Sigmoid colon (tissue), 6 donors: ENCODE measurements at regions not wholly inside any gene's neighbourhood (a gene's known extent, or its start where the extent isn't known, plus 50 kb on each side); places are given as distances from the start of the nearest gene placed in this dataset.

ENCODE experiments used
- DNase-seq: peaks from one replicate; pipeline ENCODE4 v3.0.0-alpha.2; 2019
- H3K27ac ChIP-seq, 4 donors: fragments of 200-600 bp; sonication (generic); one replicate each; pipeline ENCODE4 v1.5.1; 2016 to 2019; ENCODE audit warnings: mild to moderate bottlenecking in 1 of 4
- H3K27me3 ChIP-seq, 3 donors: fragments of 200-600 bp; sonication (generic); one replicate each; pipeline ENCODE4 v1.5.1; 2019; ENCODE audit warnings: mild to moderate bottlenecking in 1 of 3
- H3K36me3 ChIP-seq, 4 donors: fragments of 200-600 bp; sonication (generic); one replicate each; pipeline ENCODE4 v1.5.1; 2016 to 2019
- H3K4me1 ChIP-seq, 4 donors: fragments of 200-600 bp; sonication (generic); one replicate each; pipeline ENCODE4 v1.5.1; 2017 to 2019
- H3K4me3 ChIP-seq, 4 donors: fragments of 200-600 bp; sonication (generic); one replicate each; pipeline ENCODE4 v1.5.1; 2017 to 2019; ENCODE audit warnings: mild to moderate bottlenecking in 2 of 4, moderate library complexity in 1 of 4
- H3K9me3 ChIP-seq, 4 donors: fragments of 200-600 bp in 3 of 4; sonication (generic) in 3 of 4; one replicate each; pipeline versions ENCODE4 v1.5.1 to v1.6.1; 2013 to 2019
- EP300 ChIP-seq, 4 donors: sonication (generic); formaldehyde crosslinking; IDR thresholded peaks; one replicate each; pipeline ENCODE4 v1.6.1; 2017; ENCODE audit warnings: antibody characterized with exemption in 4 of 4
- POLR2A ChIP-seq, 2 donors: fragments of 450-650 bp; IDR thresholded peaks; one replicate each; pipeline ENCODE4 v1.6.1; 2016; ENCODE audit warnings: antibody characterized with exemption in 2 of 2, mild to moderate bottlenecking in 2 of 2, moderate library complexity in 2 of 2
- POLR2AphosphoS5 ChIP-seq, 4 donors: sonication (generic); formaldehyde crosslinking; IDR thresholded peaks; one replicate each; pipeline ENCODE4 v1.6.1; 2017; ENCODE audit warnings: antibody characterized with exemption in 4 of 4
- WGBS, 2 donors: extraction: QIAGEN DNeasy Blood & Tissue Kit; methylation state at CpG; one replicate each; pipeline ENCODE4 v1.1.7; 2013; 5-methylcytosine and 5-hydroxymethylcytosine counted together
- intact Hi-C: fragments of 100-400 bp; cut with DNase I; formaldehyde crosslinking; loops from one replicate; pipeline ENCODE4 v1.15.1; 2023
- TF ChIP-seq, protein P1 (sequence below), 4 experiments: fragments of 450-650 bp in 3 of 4; fragments of 200-600 bp in 1 of 4; IDR thresholded peaks; one replicate each; pipeline ENCODE4 v1.5.1; 2016 to 2019; ENCODE audit warnings: antibody characterized with exemption in 4 of 4, mild to moderate bottlenecking in 3 of 4, moderate library complexity in 2 of 4
- donor health status: healthy with polysubstance abuse.
- donor health status: healthy.

DNA sequence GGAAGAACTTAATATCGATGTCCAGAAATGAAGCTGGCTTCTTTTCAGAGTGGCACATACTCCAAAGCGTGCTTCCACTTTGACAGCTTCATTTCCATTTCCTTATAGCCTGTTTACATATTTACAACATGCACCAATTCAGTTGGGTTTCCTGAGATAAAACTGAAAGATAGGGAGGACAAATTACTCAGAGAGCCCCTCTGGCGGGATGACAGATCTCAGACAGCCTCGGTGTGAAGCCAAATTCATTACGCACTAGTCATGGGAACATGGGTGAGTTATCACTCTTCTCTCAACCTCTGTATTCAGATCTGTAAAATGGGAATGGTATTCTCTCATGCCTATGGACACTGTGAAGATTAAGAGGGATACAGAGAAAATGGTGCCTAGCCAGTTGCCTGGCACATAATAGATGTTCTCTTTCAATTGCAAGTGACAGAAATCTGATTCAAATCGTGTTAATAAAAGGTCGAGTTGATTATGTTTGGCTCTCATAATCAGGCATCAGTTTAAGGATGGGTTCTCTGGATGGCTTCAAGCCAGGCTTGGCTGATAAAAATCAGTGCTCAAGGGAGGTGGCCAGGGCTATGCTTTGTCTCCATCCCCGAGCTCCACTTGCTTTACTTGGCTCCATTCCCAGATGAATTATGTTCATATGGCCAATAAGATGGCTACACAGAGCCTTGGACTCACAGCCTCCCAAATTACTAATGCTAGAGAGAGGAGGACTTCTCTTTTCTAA is 132.2 kb upstream of the C1QTNF7 start:
- WGBS, 2 donors, result 60 to 81% methylated on average over 8 of the region's 8 CpGs
- TF ChIP-seq POLR2AphosphoS5 (IDR thresholded peaks at IDR 0.05) (no peak), POLR2A (IDR thresholded peaks at IDR 0.05) (no peak), EP300 (IDR thresholded peaks at IDR 0.05) (no peak)
- TF ChIP-seq, protein P1, sequence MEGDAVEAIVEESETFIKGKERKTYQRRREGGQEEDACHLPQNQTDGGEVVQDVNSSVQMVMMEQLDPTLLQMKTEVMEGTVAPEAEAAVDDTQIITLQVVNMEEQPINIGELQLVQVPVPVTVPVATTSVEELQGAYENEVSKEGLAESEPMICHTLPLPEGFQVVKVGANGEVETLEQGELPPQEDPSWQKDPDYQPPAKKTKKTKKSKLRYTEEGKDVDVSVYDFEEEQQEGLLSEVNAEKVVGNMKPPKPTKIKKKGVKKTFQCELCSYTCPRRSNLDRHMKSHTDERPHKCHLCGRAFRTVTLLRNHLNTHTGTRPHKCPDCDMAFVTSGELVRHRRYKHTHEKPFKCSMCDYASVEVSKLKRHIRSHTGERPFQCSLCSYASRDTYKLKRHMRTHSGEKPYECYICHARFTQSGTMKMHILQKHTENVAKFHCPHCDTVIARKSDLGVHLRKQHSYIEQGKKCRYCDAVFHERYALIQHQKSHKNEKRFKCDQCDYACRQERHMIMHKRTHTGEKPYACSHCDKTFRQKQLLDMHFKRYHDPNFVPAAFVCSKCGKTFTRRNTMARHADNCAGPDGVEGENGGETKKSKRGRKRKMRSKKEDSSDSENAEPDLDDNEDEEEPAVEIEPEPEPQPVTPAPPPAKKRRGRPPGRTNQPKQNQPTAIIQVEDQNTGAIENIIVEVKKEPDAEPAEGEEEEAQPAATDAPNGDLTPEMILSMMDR (IDR thresholded peaks at IDR 0.05), result no peak
- intact Hi-C loops, result no loop called here

DNA sequence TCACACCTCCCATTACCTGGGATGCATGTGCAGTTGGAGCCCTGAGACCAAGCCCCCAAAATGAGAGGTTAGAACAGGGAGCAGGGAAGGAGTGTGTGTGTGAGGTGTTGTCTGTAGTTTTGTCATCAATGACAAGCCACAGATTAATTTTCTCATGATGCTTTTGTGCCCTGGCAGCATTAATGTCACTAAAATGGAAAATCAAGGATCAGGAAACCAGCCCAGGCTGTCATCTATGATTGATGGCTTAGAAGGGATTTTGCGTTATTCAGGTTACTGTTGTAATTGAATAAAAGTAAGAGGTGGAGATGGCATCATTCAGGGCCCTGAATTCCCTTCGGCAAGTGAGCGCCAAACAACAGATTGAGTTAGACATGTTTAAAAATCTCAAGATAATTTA is 130.5 kb upstream of the C1QTNF7 start:
- intact Hi-C loops, result no loop called here
- no peak overlapping the region for H3K27ac ChIP-seq
- H3K4me3 ChIP-seq, result no peak overlapping the region
- no peaks in the 10 kb centered on the region for H3K36me3 ChIP-seq
- no peaks in the 10 kb centered on the region for H3K4me1 ChIP-seq
- 95% methylated on average over 3 of the region's 3 CpGs for WGBS, 2 donors
- H3K9me3 ChIP-seq, result no peaks in the 10 kb centered on the region
- no peak for DNase-seq
- H3K27me3 ChIP-seq, result no peaks in the 10 kb centered on the region
- no peak for TF ChIP-seq POLR2A (IDR thresholded peaks at IDR 0.05)
- TF ChIP-seq EP300 (IDR thresholded peaks at IDR 0.05), result no peak
- TF ChIP-seq, protein P1 (IDR thresholded peaks at IDR 0.05), result no peak
- no peak for TF ChIP-seq POLR2AphosphoS5 (IDR thresholded peaks at IDR 0.05)

More for the DNA sequence above, 132.2 kb upstream of the C1QTNF7 start:
- no peaks in the 10 kb centered on the region for H3K9me3 ChIP-seq
- no peak overlapping the region for H3K4me3 ChIP-seq
- DNase-seq, result no peak
- no peaks in the 10 kb centered on the region for H3K36me3 ChIP-seq
- H3K4me1 ChIP-seq, result no peaks in the 10 kb centered on the region
- H3K27me3 ChIP-seq, result no peaks in the 10 kb centered on the region
- no peak overlapping the region for H3K27ac ChIP-seq

DNA sequence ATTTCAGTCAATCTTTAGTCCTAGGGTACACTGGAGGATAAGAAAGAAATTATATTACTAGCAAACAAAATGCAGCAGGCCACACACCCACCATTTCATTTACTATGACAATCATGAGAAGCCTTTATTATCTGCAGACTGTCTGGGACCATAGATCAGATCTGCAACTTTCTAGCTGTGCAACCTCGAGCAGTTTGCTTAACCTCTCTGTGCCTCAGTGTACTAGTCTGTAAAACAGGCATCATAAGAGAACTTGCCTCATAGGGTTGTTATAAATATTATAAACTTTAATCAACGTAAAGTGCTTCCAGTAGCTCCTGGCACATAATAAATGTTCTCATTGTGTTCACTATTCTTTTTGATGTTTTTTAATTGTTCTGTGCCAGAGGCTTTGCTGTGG is 128.2 kb upstream of the C1QTNF7 start:
- TF ChIP-seq EP300 (IDR thresholded peaks at IDR 0.05), result no peak
- no peak for TF ChIP-seq POLR2A (IDR thresholded peaks at IDR 0.05)
- no peak for TF ChIP-seq POLR2AphosphoS5 (IDR thresholded peaks at IDR 0.05)
- TF ChIP-seq, protein P1 (IDR thresholded peaks at IDR 0.05), result no peak
- no peak overlapping the region for H3K27ac ChIP-seq
- H3K27me3 ChIP-seq, result no peaks in the 10 kb centered on the region
- H3K4me1 ChIP-seq, result peaks cover 0 to 21% (median 18%) of the 10 kb centered on the region in 4 donors
- no peak overlapping the region for H3K4me3 ChIP-seq
- DNase-seq, result no peak
- H3K36me3 ChIP-seq, result no peaks in the 10 kb centered on the region
- WGBS, 2 donors, result 39 to 75% methylated on average over 2 of the region's 2 CpGs
- no peaks in the 10 kb centered on the region for H3K9me3 ChIP-seq
- intact Hi-C loops, result no loop called here

DNA sequence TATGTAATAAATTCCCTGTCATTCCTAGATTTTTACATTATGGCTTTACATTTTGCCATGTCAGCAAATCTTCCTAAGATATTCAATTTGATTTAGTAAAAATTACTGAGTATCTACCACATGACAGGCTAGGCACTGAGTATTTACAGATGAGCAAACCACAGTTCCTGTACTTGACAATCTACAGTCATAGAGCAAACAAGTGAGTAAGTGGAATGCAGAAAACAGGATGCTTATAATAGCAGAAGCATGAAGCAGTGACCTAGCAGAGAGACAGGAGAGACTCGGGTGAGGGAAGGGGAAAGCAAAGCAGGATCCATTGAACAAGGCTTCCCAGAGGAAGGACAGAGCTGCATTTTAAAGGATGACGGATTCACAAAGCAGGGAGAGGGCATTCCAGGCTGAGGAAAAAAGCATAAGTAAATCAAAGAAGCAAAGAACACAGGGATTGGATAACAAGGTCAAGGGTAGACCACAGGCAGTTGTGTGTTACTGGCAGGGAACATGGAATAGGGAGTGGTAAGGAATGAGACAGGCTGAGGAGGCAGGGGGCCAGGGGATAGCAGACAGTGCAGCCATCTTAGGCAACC is 124.7 kb upstream of the C1QTNF7 start:
- 51 to 61% methylated on average over 2 of the region's 2 CpGs for WGBS, 2 donors
- Histone ChIP-seq H3K36me3 (no peaks in the 10 kb centered on the region), H3K27ac (peak overlapping the region; percentile 27 to 70 (median 57)), H3K4me3 (no peak overlapping the region), H3K9me3 (no peaks in the 10 kb centered on the region), H3K27me3 (no peaks in the 10 kb centered on the region), H3K4me1 (peaks cover 0 to 23% (median 18%) of the 10 kb centered on the region in 4 donors)
- TF ChIP-seq POLR2AphosphoS5 (IDR thresholded peaks at IDR 0.05), result peak in 2 of 4 donors; percentile 11 to 13
- no peak for TF ChIP-seq POLR2A (IDR thresholded peaks at IDR 0.05)
- intact Hi-C loops, result no loop called here
- DNase-seq, result no peak

DNA sequence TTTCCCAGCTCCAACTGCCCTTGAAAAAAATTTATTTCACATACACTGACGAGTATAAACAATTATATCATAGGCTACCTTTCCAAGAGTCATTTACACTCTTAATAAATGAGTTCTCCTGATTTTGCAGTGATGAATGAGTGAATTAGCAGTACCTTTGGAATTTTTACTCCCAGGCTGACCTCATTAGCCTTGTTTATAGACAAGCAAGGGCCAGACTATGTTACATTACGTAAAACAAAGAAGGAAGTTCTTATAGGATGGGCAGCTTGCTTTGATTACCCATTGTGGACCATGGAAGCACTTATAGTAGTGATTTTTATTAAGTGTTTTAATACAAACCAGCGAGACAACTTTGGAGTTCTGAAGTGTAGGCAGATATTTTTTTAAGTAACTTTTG is 112.9 kb upstream of the C1QTNF7 start:
- H3K9me3 ChIP-seq, result no peaks in the 10 kb centered on the region
- H3K27me3 ChIP-seq, result no peaks in the 10 kb centered on the region
- 33 to 63% methylated on average over 3 of the region's 3 CpGs for WGBS, 2 donors
- H3K27ac ChIP-seq, result peak overlapping the region in 1 of 4 donors; percentile 27
- no peak for DNase-seq
- intact Hi-C loops, result no loop called here
- no peaks in the 10 kb centered on the region for H3K36me3 ChIP-seq
- H3K4me3 ChIP-seq, result no peak overlapping the region
- peaks cover 0 to 10% (median 0%) of the 10 kb centered on the region in 4 donors for H3K4me1 ChIP-seq
- TF ChIP-seq EP300 (IDR thresholded peaks at IDR 0.05) (no peak), POLR2AphosphoS5 (IDR thresholded peaks at IDR 0.05) (no peak), POLR2A (IDR thresholded peaks at IDR 0.05) (no peak)
- TF ChIP-seq, protein P1 (IDR thresholded peaks at IDR 0.05), result no peak
